Uterus (tissue), 3 donors: ENCODE measurements at regions not wholly inside any gene's neighbourhood (a gene's known extent, or its start where the extent isn't known, plus 50 kb on each side); places are given as distances from the start of the nearest gene placed in this dataset.

Experiments used
- DNase-seq, 2 donors: peaks; one replicate each; pipeline ENCODE4 v3.0.0-alpha.2; 2019 to 2020
- H3K27ac ChIP-seq, 2 donors: fragments of 200-600 bp; sonication (generic); 1 replicate in 1 of 2; 2 replicates in 1 of 2; pipeline ENCODE4 v1.5.1; 2016 to 2018
- H3K27me3 ChIP-seq, 2 donors: fragments of 200-600 bp; sonication (generic); one replicate each; pipeline ENCODE4 v1.5.1; 2018 to 2019; ENCODE audit warnings: control low read depth in 1 of 2
- H3K36me3 ChIP-seq, 2 donors: fragments of 200-600 bp; sonication (generic); one replicate each; pipeline ENCODE4 v1.5.1; 2019; ENCODE audit warnings: control low read depth in 1 of 2
- H3K4me1 ChIP-seq, 2 donors: fragments of 200-600 bp; sonication (generic); one replicate each; pipeline ENCODE4 v1.5.1; 2018 to 2019; ENCODE audit warnings: control low read depth in 1 of 2
- H3K4me3 ChIP-seq, 2 donors: fragments of 200-600 bp; sonication (generic); 1 replicate in 1 of 2; 2 replicates in 1 of 2; pipeline ENCODE4 v1.5.1; 2018 to 2019; ENCODE audit warnings: mild to moderate bottlenecking in 1 of 2
- H3K9me3 ChIP-seq, 2 donors: fragments of 200-600 bp; sonication (generic); one replicate each; pipeline ENCODE4 v1.5.1; 2019; ENCODE audit warnings: control low read depth in 1 of 2
- CTCF ChIP-seq, 4 experiments: fragments of 200-600 bp in 2 of 4; fragments of 450-650 bp in 2 of 4; sonication (generic) in 2 of 4; IDR thresholded peaks; one replicate each; pipeline ENCODE4 v1.5.1; 2016 to 2019; ENCODE audit warnings: antibody characterized with exemption in 4 of 4, mild to moderate bottlenecking in 2 of 4, moderate library complexity in 1 of 4
- POLR2A ChIP-seq, 2 donors: fragments of 450-650 bp; IDR thresholded peaks; one replicate each; pipeline ENCODE4 v1.6.1; 2016; ENCODE audit warnings: antibody characterized with exemption in 2 of 2, mild to moderate bottlenecking in 1 of 2, moderate library complexity in 1 of 2
- intact Hi-C: fragments of 100-400 bp; cut with DNase I; formaldehyde crosslinking; loops from one replicate; pipeline ENCODE4 v1.15.1; 2023; ENCODE audit warnings: low total_unique reads
- donor health status: DM: yes; HTN: yes; CAD: no.

GRCh38 chr11:92725352-92725751 is 244.1 kb upstream of the MTNR1B start:
- no peak overlapping the region for H3K4me3 ChIP-seq
- no peak for TF ChIP-seq CTCF (IDR thresholded peaks at IDR 0.05)
- no peak for TF ChIP-seq POLR2A (IDR thresholded peaks at IDR 0.05)
- H3K9me3 ChIP-seq: no peaks in the 10 kb centered on the region
- intact Hi-C loops: no loop called here
- no peaks in the 10 kb centered on the region for H3K36me3 ChIP-seq
- H3K27me3 ChIP-seq: no peaks in the 10 kb centered on the region
- no peak for DNase-seq
- no peak overlapping the region for H3K27ac ChIP-seq
- no peaks in the 10 kb centered on the region for H3K4me1 ChIP-seq

- H3K27ac ChIP-seq: no peak overlapping the region
- TF ChIP-seq POLR2A (IDR thresholded peaks at IDR 0.05) (no peak), CTCF (IDR thresholded peaks at IDR 0.05) (no peak)
- no peaks in the 10 kb centered on the region for H3K36me3 ChIP-seq
- DNase-seq: no peak
- no peaks in the 10 kb centered on the region for H3K4me1 ChIP-seq
- no peak overlapping the region for H3K4me3 ChIP-seq
- no peaks in the 10 kb centered on the region for H3K27me3 ChIP-seq
- no peaks in the 10 kb centered on the region for H3K9me3 ChIP-seq
- intact Hi-C loops: no loop called here
Observed at GRCh38 chr11:92727123-92727522, 242.3 kb upstream of the MTNR1B start.

GRCh38 chr11:92727769-92728168 is 241.7 kb upstream of the MTNR1B start:
- intact Hi-C loops: no loop called here
- H3K4me3 ChIP-seq: no peak overlapping the region
- H3K27me3 ChIP-seq: no peaks in the 10 kb centered on the region
- no peak overlapping the region for H3K27ac ChIP-seq
- H3K36me3 ChIP-seq: no peaks in the 10 kb centered on the region
- no peaks in the 10 kb centered on the region for H3K9me3 ChIP-seq
- no peak for DNase-seq
- H3K4me1 ChIP-seq: no peaks in the 10 kb centered on the region
- TF ChIP-seq POLR2A (IDR thresholded peaks at IDR 0.05): no peak
- no peak for TF ChIP-seq CTCF (IDR thresholded peaks at IDR 0.05)

- no peak overlapping the region for H3K4me3 ChIP-seq
- H3K4me1 ChIP-seq: no peaks in the 10 kb centered on the region
- no peaks in the 10 kb centered on the region for H3K27me3 ChIP-seq
- TF ChIP-seq CTCF (IDR thresholded peaks at IDR 0.05) (no peak), POLR2A (IDR thresholded peaks at IDR 0.05) (no peak)
- no peaks in the 10 kb centered on the region for H3K9me3 ChIP-seq
- intact Hi-C loops: no loop called here
- no peak for DNase-seq
- H3K27ac ChIP-seq: no peak overlapping the region
- H3K36me3 ChIP-seq: no peaks in the 10 kb centered on the region
Observed at GRCh38 chr11:92728628-92729027, 240.8 kb upstream of the MTNR1B start.

- Histone ChIP-seq H3K4me3 (no peak overlapping the region), H3K4me1 (no peaks in the 10 kb centered on the region), H3K27ac (no peak overlapping the region), H3K27me3 (no peaks in the 10 kb centered on the region), H3K9me3 (no peaks in the 10 kb centered on the region), H3K36me3 (no peaks in the 10 kb centered on the region)
- no peak for DNase-seq
- TF ChIP-seq CTCF (IDR thresholded peaks at IDR 0.05) (no peak), POLR2A (IDR thresholded peaks at IDR 0.05) (no peak)
- intact Hi-C loops: no loop called here
Observed at GRCh38 chr11:92735039-92735438, 234.4 kb upstream of the MTNR1B start.
